ENCODE measurements at regions not wholly inside any gene's neighbourhood (a gene's known extent, or its start where the extent isn't known, plus 50 kb on each side); places are given as distances from the start of the nearest gene placed in this dataset.

- H3K27me3 ChIP-seq (ENCODE audit: control insufficient read depth, insufficient read depth, low read length): no peaks in the 10 kb centered on the region
- H3K9me3 ChIP-seq (ENCODE audit: control insufficient read depth, insufficient read depth, low read length): no peaks in the 10 kb centered on the region
- H3K4me1 ChIP-seq (ENCODE audit: control insufficient read depth, insufficient read depth, low read length): no peaks in the 10 kb centered on the region
- H3K36me3 ChIP-seq (ENCODE audit: control insufficient read depth, insufficient read depth, low read length): no peaks in the 10 kb centered on the region
- no peak overlapping the region for H3K9ac ChIP-seq (ENCODE audit: low read depth, low read length)
- no peak overlapping the region for H3K4me3 ChIP-seq (ENCODE audit: low read depth, low read length)
Measured at GRCh38 chr1:195328681-195329080, 1279.6 kb downstream of the KCNT2 start.

- no peaks in the 10 kb centered on the region for H3K9me3 ChIP-seq (ENCODE audit: control insufficient read depth, insufficient read depth, low read length)
- H3K4me1 ChIP-seq (ENCODE audit: control insufficient read depth, insufficient read depth, low read length): no peaks in the 10 kb centered on the region
- no peaks in the 10 kb centered on the region for H3K27me3 ChIP-seq (ENCODE audit: control insufficient read depth, insufficient read depth, low read length)
- no peak overlapping the region for H3K4me3 ChIP-seq (ENCODE audit: low read depth, low read length)
- no peak overlapping the region for H3K9ac ChIP-seq (ENCODE audit: low read depth, low read length)
- no peaks in the 10 kb centered on the region for H3K36me3 ChIP-seq (ENCODE audit: control insufficient read depth, insufficient read depth, low read length)
Measured at GRCh38 chr1:195328102-195328501, 1280.1 kb downstream of the KCNT2 start.

- no peaks in the 10 kb centered on the region for H3K4me1 ChIP-seq (ENCODE audit: control insufficient read depth, insufficient read depth, low read length)
- H3K27me3 ChIP-seq (ENCODE audit: control insufficient read depth, insufficient read depth, low read length): no peaks in the 10 kb centered on the region
- H3K36me3 ChIP-seq (ENCODE audit: control insufficient read depth, insufficient read depth, low read length): no peaks in the 10 kb centered on the region
- H3K9me3 ChIP-seq (ENCODE audit: control insufficient read depth, insufficient read depth, low read length): no peaks in the 10 kb centered on the region
- H3K9ac ChIP-seq (ENCODE audit: low read depth, low read length): no peak overlapping the region
- no peak overlapping the region for H3K4me3 ChIP-seq (ENCODE audit: low read depth, low read length)
Measured at GRCh38 chr1:195327361-195327760, 1280.9 kb downstream of the KCNT2 start.

- H3K9ac ChIP-seq (ENCODE audit: low read depth, low read length): no peak overlapping the region
- no peak overlapping the region for H3K4me3 ChIP-seq (ENCODE audit: low read depth, low read length)
- H3K9me3 ChIP-seq (ENCODE audit: control insufficient read depth, insufficient read depth, low read length): no peaks in the 10 kb centered on the region
- no peaks in the 10 kb centered on the region for H3K4me1 ChIP-seq (ENCODE audit: control insufficient read depth, insufficient read depth, low read length)
- H3K36me3 ChIP-seq (ENCODE audit: control insufficient read depth, insufficient read depth, low read length): no peaks in the 10 kb centered on the region
- H3K27me3 ChIP-seq (ENCODE audit: control insufficient read depth, insufficient read depth, low read length): no peaks in the 10 kb centered on the region
Measured at GRCh38 chr1:195326325-195326724, 1281.9 kb downstream of the KCNT2 start.

- Histone ChIP-seq H3K4me1 (ENCODE audit: control insufficient read depth, insufficient read depth, low read length) (no peaks in the 10 kb centered on the region), H3K4me3 (ENCODE audit: low read depth, low read length) (no peak overlapping the region), H3K36me3 (ENCODE audit: control insufficient read depth, insufficient read depth, low read length) (no peaks in the 10 kb centered on the region), H3K9me3 (ENCODE audit: control insufficient read depth, insufficient read depth, low read length) (no peaks in the 10 kb centered on the region), H3K9ac (ENCODE audit: low read depth, low read length) (no peak overlapping the region), H3K27me3 (ENCODE audit: control insufficient read depth, insufficient read depth, low read length) (no peaks in the 10 kb centered on the region)
Measured at GRCh38 chr1:195325181-195325580, 1283.1 kb downstream of the KCNT2 start.

GRCh38 chr1:195306281-195306680 lies 1302.0 kb downstream of the KCNT2 start:
- Histone ChIP-seq H3K27me3 (ENCODE audit: control insufficient read depth, insufficient read depth, low read length) (no peaks in the 10 kb centered on the region), H3K9ac (ENCODE audit: low read depth, low read length) (no peak overlapping the region), H3K4me3 (ENCODE audit: low read depth, low read length) (no peak overlapping the region), H3K36me3 (ENCODE audit: control insufficient read depth, insufficient read depth, low read length) (no peaks in the 10 kb centered on the region), H3K4me1 (ENCODE audit: control insufficient read depth, insufficient read depth, low read length) (no peaks in the 10 kb centered on the region), H3K9me3 (ENCODE audit: control insufficient read depth, insufficient read depth, low read length) (no peaks in the 10 kb centered on the region)

- H3K36me3 ChIP-seq (ENCODE audit: control insufficient read depth, insufficient read depth, low read length): no peaks in the 10 kb centered on the region
- no peaks in the 10 kb centered on the region for H3K9me3 ChIP-seq (ENCODE audit: control insufficient read depth, insufficient read depth, low read length)
- no peak overlapping the region for H3K9ac ChIP-seq (ENCODE audit: low read depth, low read length)
- no peaks in the 10 kb centered on the region for H3K27me3 ChIP-seq (ENCODE audit: control insufficient read depth, insufficient read depth, low read length)
- H3K4me3 ChIP-seq (ENCODE audit: low read depth, low read length): no peak overlapping the region
- peaks cover 1% of the 10 kb centered on the region for H3K4me1 ChIP-seq (ENCODE audit: control insufficient read depth, insufficient read depth, low read length)
Measured at GRCh38 chr1:195294911-195295310, 1313.3 kb downstream of the KCNT2 start.

- H3K4me1 ChIP-seq (ENCODE audit: control insufficient read depth, insufficient read depth, low read length): no peaks in the 10 kb centered on the region
- H3K9ac ChIP-seq (ENCODE audit: low read depth, low read length): no peak overlapping the region
- no peaks in the 10 kb centered on the region for H3K9me3 ChIP-seq (ENCODE audit: control insufficient read depth, insufficient read depth, low read length)
- no peak overlapping the region for H3K4me3 ChIP-seq (ENCODE audit: low read depth, low read length)
- H3K27me3 ChIP-seq (ENCODE audit: control insufficient read depth, insufficient read depth, low read length): no peaks in the 10 kb centered on the region
- no peaks in the 10 kb centered on the region for H3K36me3 ChIP-seq (ENCODE audit: control insufficient read depth, insufficient read depth, low read length)
Measured at GRCh38 chr1:195278644-195279043, 1329.6 kb downstream of the KCNT2 start.

GRCh38 chr1:195275710-195276109 lies 1332.5 kb downstream of the KCNT2 start:
- Histone ChIP-seq H3K4me3 (ENCODE audit: low read depth, low read length) (no peak overlapping the region), H3K27me3 (ENCODE audit: control insufficient read depth, insufficient read depth, low read length) (no peaks in the 10 kb centered on the region), H3K4me1 (ENCODE audit: control insufficient read depth, insufficient read depth, low read length) (no peaks in the 10 kb centered on the region), H3K9me3 (ENCODE audit: control insufficient read depth, insufficient read depth, low read length) (no peaks in the 10 kb centered on the region), H3K36me3 (ENCODE audit: control insufficient read depth, insufficient read depth, low read length) (no peaks in the 10 kb centered on the region), H3K9ac (ENCODE audit: low read depth, low read length) (no peak overlapping the region)

GRCh38 chr1:195251900-195252299 lies 1356.3 kb downstream of the KCNT2 start:
- H3K9me3 ChIP-seq (ENCODE audit: control insufficient read depth, insufficient read depth, low read length): no peaks in the 10 kb centered on the region
- H3K36me3 ChIP-seq (ENCODE audit: control insufficient read depth, insufficient read depth, low read length): no peaks in the 10 kb centered on the region
- no peak overlapping the region for H3K9ac ChIP-seq (ENCODE audit: low read depth, low read length)
- no peaks in the 10 kb centered on the region for H3K4me1 ChIP-seq (ENCODE audit: control insufficient read depth, insufficient read depth, low read length)
- H3K27me3 ChIP-seq (ENCODE audit: control insufficient read depth, insufficient read depth, low read length): no peaks in the 10 kb centered on the region
- H3K4me3 ChIP-seq (ENCODE audit: low read depth, low read length): no peak overlapping the region

GRCh38 chr1:195243492-195243891 lies 1364.7 kb downstream of the KCNT2 start:
- Histone ChIP-seq H3K27me3 (ENCODE audit: control insufficient read depth, insufficient read depth, low read length) (no peaks in the 10 kb centered on the region), H3K9ac (ENCODE audit: low read depth, low read length) (no peak overlapping the region), H3K36me3 (ENCODE audit: control insufficient read depth, insufficient read depth, low read length) (no peaks in the 10 kb centered on the region), H3K4me1 (ENCODE audit: control insufficient read depth, insufficient read depth, low read length) (no peaks in the 10 kb centered on the region), H3K4me3 (ENCODE audit: low read depth, low read length) (no peak overlapping the region), H3K9me3 (ENCODE audit: control insufficient read depth, insufficient read depth, low read length) (no peaks in the 10 kb centered on the region)

- peaks cover 4% of the 10 kb centered on the region for H3K9me3 ChIP-seq (ENCODE audit: control insufficient read depth, insufficient read depth, low read length)
- no peaks in the 10 kb centered on the region for H3K4me1 ChIP-seq (ENCODE audit: control insufficient read depth, insufficient read depth, low read length)
- H3K9ac ChIP-seq (ENCODE audit: low read depth, low read length): no peak overlapping the region
- no peaks in the 10 kb centered on the region for H3K27me3 ChIP-seq (ENCODE audit: control insufficient read depth, insufficient read depth, low read length)
- no peaks in the 10 kb centered on the region for H3K36me3 ChIP-seq (ENCODE audit: control insufficient read depth, insufficient read depth, low read length)
- H3K4me3 ChIP-seq (ENCODE audit: low read depth, low read length): no peak overlapping the region
Measured at GRCh38 chr1:195241066-195241465, 1367.2 kb downstream of the KCNT2 start.

- Histone ChIP-seq H3K4me1 (ENCODE audit: control insufficient read depth, insufficient read depth, low read length) (no peaks in the 10 kb centered on the region), H3K27me3 (ENCODE audit: control insufficient read depth, insufficient read depth, low read length) (no peaks in the 10 kb centered on the region), H3K9me3 (ENCODE audit: control insufficient read depth, insufficient read depth, low read length) (peaks cover 4% of the 10 kb centered on the region), H3K9ac (ENCODE audit: low read depth, low read length) (no peak overlapping the region), H3K36me3 (ENCODE audit: control insufficient read depth, insufficient read depth, low read length) (no peaks in the 10 kb centered on the region), H3K4me3 (ENCODE audit: low read depth, low read length) (no peak overlapping the region)
Measured at GRCh38 chr1:195238313-195238712, 1369.9 kb downstream of the KCNT2 start.

Measured in iPS-15b (cell line).